Progenitor cell of endocrine pancreas (in vitro differentiated cells): ENCODE measurements at regions not wholly inside any gene's neighbourhood (a gene's known extent, or its start where the extent isn't known, plus 50 kb on each side); places are given as distances from the start of the nearest gene placed in this dataset.

Experiments used
- DNase-seq: peaks from one replicate; pipeline ENCODE4 v3.0.0; 2021; ENCODE audit warnings: low spot score; ENCODE audit not compliant: unreplicated experiment
- H3K27ac Mint-ChIP-seq: 2 replicates; pipeline ENCODE4 v1.8.0; 2021; ENCODE audit warnings: mild to moderate bottlenecking, moderate library complexity, mixed read lengths
- H3K27me3 Mint-ChIP-seq: 2 replicates; pipeline ENCODE4 v1.8.0; 2021; ENCODE audit warnings: mixed read lengths
- H3K36me3 Mint-ChIP-seq: 2 replicates; pipeline ENCODE4 v1.8.0; 2022; ENCODE audit warnings: mixed read lengths; ENCODE audit not compliant: insufficient read depth
- H3K4me1 Mint-ChIP-seq: 2 replicates; pipeline ENCODE4 v1.8.0; 2021; ENCODE audit warnings: low read depth, mixed read lengths
- H3K4me3 Mint-ChIP-seq: 2 replicates; pipeline ENCODE4 v1.8.0; 2021; ENCODE audit warnings: low read depth, mild to moderate bottlenecking, moderate library complexity, mixed read lengths
- H3K9me3 Mint-ChIP-seq: 2 replicates; pipeline ENCODE4 v1.8.0; 2021; ENCODE audit warnings: low read depth, mixed read lengths
- TF ChIP-seq, protein P1 (sequence below): fragments of 200-600 bp; sonication (generic); IDR thresholded peaks from one replicate; pipeline ENCODE4 v1.5.0; 2021; ENCODE audit warnings: antibody characterized with exemption, mild to moderate bottlenecking; ENCODE audit not compliant: unreplicated experiment

DNA sequence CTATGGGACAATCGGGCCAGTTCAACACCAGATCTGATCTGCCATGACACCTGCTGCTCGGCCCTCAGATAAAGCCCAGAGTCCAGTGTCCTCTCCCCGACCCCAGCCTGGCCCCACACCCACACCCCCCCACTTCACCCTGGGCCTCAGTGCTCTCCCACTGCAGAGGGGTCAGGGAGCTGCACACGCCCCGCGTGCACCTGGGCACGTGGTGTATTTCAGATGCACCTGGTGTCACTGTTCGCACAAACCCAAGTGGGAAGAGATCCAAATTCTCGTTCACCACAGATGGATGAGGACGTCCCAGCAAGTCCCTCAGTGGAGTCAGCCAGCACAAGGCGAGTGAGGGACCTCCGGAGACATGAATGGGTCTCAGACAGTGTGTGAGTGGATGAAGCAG, 161.3 kb downstream of the RTP5 start:
- Mint-ChIP-seq H3K9me3 (no peaks in the 10 kb centered on the region), H3K4me1 (peaks cover 1% of the 10 kb centered on the region), H3K27ac (no peak overlapping the region), H3K27me3 (peaks cover 49% of the 10 kb centered on the region), H3K4me3 (no peak overlapping the region), H3K36me3 (no peaks in the 10 kb centered on the region)
- DNase-seq, result no peak
- TF ChIP-seq, protein P1, sequence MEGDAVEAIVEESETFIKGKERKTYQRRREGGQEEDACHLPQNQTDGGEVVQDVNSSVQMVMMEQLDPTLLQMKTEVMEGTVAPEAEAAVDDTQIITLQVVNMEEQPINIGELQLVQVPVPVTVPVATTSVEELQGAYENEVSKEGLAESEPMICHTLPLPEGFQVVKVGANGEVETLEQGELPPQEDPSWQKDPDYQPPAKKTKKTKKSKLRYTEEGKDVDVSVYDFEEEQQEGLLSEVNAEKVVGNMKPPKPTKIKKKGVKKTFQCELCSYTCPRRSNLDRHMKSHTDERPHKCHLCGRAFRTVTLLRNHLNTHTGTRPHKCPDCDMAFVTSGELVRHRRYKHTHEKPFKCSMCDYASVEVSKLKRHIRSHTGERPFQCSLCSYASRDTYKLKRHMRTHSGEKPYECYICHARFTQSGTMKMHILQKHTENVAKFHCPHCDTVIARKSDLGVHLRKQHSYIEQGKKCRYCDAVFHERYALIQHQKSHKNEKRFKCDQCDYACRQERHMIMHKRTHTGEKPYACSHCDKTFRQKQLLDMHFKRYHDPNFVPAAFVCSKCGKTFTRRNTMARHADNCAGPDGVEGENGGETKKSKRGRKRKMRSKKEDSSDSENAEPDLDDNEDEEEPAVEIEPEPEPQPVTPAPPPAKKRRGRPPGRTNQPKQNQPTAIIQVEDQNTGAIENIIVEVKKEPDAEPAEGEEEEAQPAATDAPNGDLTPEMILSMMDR, result no peak

DNA sequence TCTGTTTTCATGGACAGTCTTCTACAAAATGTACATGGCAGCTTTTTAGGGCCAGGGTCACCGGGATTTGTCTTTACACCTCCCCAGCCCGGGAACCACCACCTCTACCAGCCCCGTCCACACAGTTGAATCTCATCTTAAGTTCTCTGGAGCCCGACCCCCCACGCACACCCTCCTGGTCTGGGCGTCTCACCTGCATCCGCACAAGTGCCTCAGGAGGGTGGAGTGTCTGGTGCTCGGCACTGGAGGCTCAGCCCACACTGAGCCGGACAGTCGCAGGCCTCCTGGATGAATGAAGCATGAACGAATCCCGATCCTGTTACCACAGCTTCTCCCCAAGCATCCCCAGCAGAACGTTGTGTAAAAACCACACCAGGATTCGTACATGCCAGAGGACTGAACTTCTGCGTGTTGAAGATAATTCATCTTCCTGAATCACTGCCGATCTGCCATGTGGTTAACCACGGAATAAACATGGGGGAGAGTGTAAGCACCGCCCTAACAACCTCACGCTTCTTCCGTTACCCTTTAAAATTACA, 162.0 kb downstream of the RTP5 start:
- H3K27ac Mint-ChIP-seq, result no peak overlapping the region
- H3K9me3 Mint-ChIP-seq, result no peaks in the 10 kb centered on the region
- H3K4me3 Mint-ChIP-seq, result no peak overlapping the region
- no peak for DNase-seq
- peaks cover 1% of the 10 kb centered on the region for H3K4me1 Mint-ChIP-seq
- no peaks in the 10 kb centered on the region for H3K36me3 Mint-ChIP-seq
- H3K27me3 Mint-ChIP-seq, result peaks cover 48% of the 10 kb centered on the region
- TF ChIP-seq, protein P1, result no peak

DNA sequence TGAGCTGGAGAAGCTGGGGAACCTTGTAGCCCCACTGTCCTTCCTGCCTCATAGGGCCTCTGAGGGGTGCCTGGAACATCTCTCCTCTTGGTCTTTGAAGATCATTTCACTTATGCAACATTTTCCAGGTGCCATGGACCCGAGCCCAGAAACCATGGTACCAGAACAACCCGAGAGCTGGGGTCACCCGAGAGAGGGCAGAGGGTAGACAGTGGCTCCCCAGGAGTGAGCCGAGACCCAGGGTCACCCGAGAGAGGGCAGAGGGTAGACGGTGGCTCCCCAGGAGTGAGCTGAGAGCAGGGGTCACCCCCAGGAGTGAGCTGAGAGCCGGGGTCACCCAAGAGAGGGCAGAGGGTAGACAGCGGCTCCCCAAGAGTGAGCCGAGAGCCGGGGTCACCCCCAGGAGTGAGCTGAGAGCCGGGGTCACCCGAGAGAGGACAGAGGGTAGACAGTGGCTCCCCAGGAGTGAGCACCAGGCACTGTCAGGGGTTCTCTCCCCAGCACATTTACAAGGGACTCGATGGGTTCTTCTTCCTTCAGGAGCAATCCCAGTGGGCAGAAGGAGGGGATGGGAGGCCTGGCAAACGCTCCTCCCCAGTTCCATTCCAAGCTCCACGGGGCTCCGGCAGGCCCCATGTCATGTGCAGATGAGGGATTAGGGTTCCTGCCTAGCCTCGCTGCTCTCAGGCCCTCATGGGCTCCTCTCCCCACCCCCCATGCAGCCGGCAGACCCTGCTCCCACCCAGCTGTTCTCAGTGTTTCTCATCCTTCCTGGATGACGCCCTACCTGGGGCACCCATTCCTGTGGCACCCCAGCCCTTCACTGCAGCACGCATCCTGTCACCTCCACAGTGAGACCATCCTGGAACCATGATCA, 163.5 kb downstream of the RTP5 start:
- peaks cover 1% of the 10 kb centered on the region for H3K4me1 Mint-ChIP-seq
- H3K36me3 Mint-ChIP-seq, result no peaks in the 10 kb centered on the region
- peaks cover 47% of the 10 kb centered on the region for H3K27me3 Mint-ChIP-seq
- H3K4me3 Mint-ChIP-seq, result no peak overlapping the region
- TF ChIP-seq, protein P1, result no peak
- DNase-seq, result no peak
- peak overlapping the region; percentile 53 for H3K27ac Mint-ChIP-seq
- H3K9me3 Mint-ChIP-seq, result no peaks in the 10 kb centered on the region

GRCh38 chr2:242034138-242034537, 164.6 kb downstream of the RTP5 start:
- Mint-ChIP-seq H3K36me3 (no peaks in the 10 kb centered on the region), H3K27me3 (peaks cover 48% of the 10 kb centered on the region), H3K27ac (no peak overlapping the region), H3K4me1 (peaks cover 1% of the 10 kb centered on the region), H3K4me3 (no peak overlapping the region), H3K9me3 (no peaks in the 10 kb centered on the region)
- TF ChIP-seq, protein P1, result no peak
- DNase-seq, result no peak

GRCh38 chr2:242034996-242035814, 165.7 kb downstream of the RTP5 start:
- no peaks in the 10 kb centered on the region for H3K9me3 Mint-ChIP-seq
- no peaks in the 10 kb centered on the region for H3K36me3 Mint-ChIP-seq
- no peak overlapping the region for H3K27ac Mint-ChIP-seq
- peak; percentile 7 for DNase-seq
- H3K4me3 Mint-ChIP-seq, result no peak overlapping the region
- H3K4me1 Mint-ChIP-seq, result peaks cover 1% of the 10 kb centered on the region
- H3K27me3 Mint-ChIP-seq, result peaks cover 43% of the 10 kb centered on the region
- TF ChIP-seq, protein P1, result no peak
